Effector CD4-positive, alpha-beta T cell (primary cell): ENCODE measurements at regions not wholly inside any gene's neighbourhood (a gene's known extent, or its start where the extent isn't known, plus 50 kb on each side); places are given as distances from the start of the nearest gene placed in this dataset.

Source experiments
- DNase-seq: peaks from one replicate; pipeline ENCODE4 v3.0.0-alpha.2; 2020

GRCh38 chr6:15048367-15048766 lies 197.5 kb upstream of the JARID2 start:
- no peak for DNase-seq

- DNase-seq = no peak
These were observed 187.4 kb upstream of the JARID2 start for GRCh38 chr6:15058200-15059061.

- DNase-seq = no peak
These were observed 184.7 kb upstream of the JARID2 start for GRCh38 chr6:15061180-15061641.

GRCh38 chr6:15061908-15062515 lies 183.9 kb upstream of the JARID2 start:
- no peak for DNase-seq

GRCh38 chr6:15062516-15063252 lies 183.2 kb upstream of the JARID2 start:
- DNase-seq = no peak

GRCh38 chr6:15063253-15063853 lies 182.5 kb upstream of the JARID2 start:
- no peak for DNase-seq

- no peak for DNase-seq
These were observed 180.4 kb upstream of the JARID2 start for GRCh38 chr6:15065261-15065989.

- DNase-seq = no peak
These were observed 179.6 kb upstream of the JARID2 start for GRCh38 chr6:15066089-15066758.

- no peak for DNase-seq
These were observed 172.5 kb upstream of the JARID2 start for GRCh38 chr6:15073344-15073789.

GRCh38 chr6:15073883-15074465 lies 171.9 kb upstream of the JARID2 start:
- DNase-seq = no peak

- DNase-seq = no peak
These were observed 171.1 kb upstream of the JARID2 start for GRCh38 chr6:15074806-15075205.

GRCh38 chr6:15076565-15076964 lies 169.3 kb upstream of the JARID2 start:
- no peak for DNase-seq

GRCh38 chr6:15077006-15077405 lies 168.9 kb upstream of the JARID2 start:
- no peak for DNase-seq

GRCh38 chr6:15077961-15078360 lies 167.9 kb upstream of the JARID2 start:
- DNase-seq = no peak

GRCh38 chr6:15079288-15079817 lies 166.5 kb upstream of the JARID2 start:
- no peak for DNase-seq

- no peak for DNase-seq
These were observed 165.0 kb upstream of the JARID2 start for GRCh38 chr6:15080895-15081294.

GRCh38 chr6:15081447-15081846 lies 164.4 kb upstream of the JARID2 start:
- no peak for DNase-seq

GRCh38 chr6:15082708-15083107 lies 163.2 kb upstream of the JARID2 start:
- DNase-seq = no peak

- no peak for DNase-seq
These were observed 159.3 kb upstream of the JARID2 start for GRCh38 chr6:15086348-15087158.

- no peak for DNase-seq
These were observed 158.7 kb upstream of the JARID2 start for GRCh38 chr6:15087186-15087589.
